PFSK-1 (cell line): ENCODE measurements at regions not wholly inside any gene's neighbourhood (a gene's known extent, or its start where the extent isn't known, plus 50 kb on each side); places are given as distances from the start of the nearest gene placed in this dataset.

Experiments
- POLR2AphosphoS5 ChIP-seq: IDR thresholded peaks from 2 replicates; pipeline ENCODE4 v1.6.1; 2012; ENCODE audit warnings: low read depth, mild to moderate bottlenecking, control low read depth, low read length, moderate library complexity
- TF ChIP-seq, protein P1 (sequence below), 2 experiments: IDR thresholded peaks; 2 replicates each; pipeline versions ENCODE4 v1.6.1 to v1.8.0; 2011 to 2012; ENCODE audit warnings: low read depth in 2 of 2, low read length in 2 of 2, control low read depth in 1 of 2, inconsistent platforms in 1 of 2, mild to moderate bottlenecking in 1 of 2, moderate library complexity in 1 of 2; ENCODE audit not compliant: insufficient read depth in 1 of 2

DNA sequence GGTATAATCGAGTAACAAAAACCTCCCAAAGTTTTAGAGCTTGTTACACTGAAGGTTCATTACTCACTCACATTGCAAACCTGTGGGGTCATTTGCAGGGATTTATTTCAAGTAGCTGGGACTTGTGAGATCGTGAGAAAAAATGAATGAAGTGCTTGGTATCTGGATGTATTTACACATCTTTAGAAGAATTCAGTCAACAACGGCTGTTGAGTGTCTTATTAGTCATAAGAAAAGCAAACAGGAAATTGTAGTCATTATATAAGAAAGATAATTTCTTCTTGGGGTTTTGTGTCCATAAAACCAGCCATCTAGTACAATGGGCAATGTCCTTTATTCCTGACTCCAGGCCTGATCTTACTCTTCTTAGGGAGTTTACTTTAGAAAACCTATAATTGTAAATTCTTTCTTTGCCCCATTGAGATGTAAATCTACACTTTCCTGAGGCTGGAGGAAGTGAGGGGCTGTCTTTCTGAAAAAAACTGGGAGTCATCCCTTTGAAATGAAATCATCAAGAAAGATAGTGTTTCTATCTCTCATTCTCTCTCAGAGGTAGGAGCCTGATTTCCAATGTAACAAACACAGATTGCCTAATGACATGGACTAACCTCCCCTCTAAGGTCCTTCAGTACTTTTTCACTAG lies 202.5 kb upstream of the ASCC3 start:
- no peak for TF ChIP-seq POLR2AphosphoS5
- TF ChIP-seq, protein P1, sequence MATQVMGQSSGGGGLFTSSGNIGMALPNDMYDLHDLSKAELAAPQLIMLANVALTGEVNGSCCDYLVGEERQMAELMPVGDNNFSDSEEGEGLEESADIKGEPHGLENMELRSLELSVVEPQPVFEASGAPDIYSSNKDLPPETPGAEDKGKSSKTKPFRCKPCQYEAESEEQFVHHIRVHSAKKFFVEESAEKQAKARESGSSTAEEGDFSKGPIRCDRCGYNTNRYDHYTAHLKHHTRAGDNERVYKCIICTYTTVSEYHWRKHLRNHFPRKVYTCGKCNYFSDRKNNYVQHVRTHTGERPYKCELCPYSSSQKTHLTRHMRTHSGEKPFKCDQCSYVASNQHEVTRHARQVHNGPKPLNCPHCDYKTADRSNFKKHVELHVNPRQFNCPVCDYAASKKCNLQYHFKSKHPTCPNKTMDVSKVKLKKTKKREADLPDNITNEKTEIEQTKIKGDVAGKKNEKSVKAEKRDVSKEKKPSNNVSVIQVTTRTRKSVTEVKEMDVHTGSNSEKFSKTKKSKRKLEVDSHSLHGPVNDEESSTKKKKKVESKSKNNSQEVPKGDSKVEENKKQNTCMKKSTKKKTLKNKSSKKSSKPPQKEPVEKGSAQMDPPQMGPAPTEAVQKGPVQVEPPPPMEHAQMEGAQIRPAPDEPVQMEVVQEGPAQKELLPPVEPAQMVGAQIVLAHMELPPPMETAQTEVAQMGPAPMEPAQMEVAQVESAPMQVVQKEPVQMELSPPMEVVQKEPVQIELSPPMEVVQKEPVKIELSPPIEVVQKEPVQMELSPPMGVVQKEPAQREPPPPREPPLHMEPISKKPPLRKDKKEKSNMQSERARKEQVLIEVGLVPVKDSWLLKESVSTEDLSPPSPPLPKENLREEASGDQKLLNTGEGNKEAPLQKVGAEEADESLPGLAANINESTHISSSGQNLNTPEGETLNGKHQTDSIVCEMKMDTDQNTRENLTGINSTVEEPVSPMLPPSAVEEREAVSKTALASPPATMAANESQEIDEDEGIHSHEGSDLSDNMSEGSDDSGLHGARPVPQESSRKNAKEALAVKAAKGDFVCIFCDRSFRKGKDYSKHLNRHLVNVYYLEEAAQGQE (IDR thresholded peaks at IDR 0.05; ENCODE audit: insufficient read depth in 1 of 2, low read depth in 2 of 2, low read length in 2 of 2) = no peak
